HL-60/S4 treated with retinoic acid at 250 ng/mL for 4 days and 3 days (cell line): ENCODE measurements at regions not wholly inside any gene's neighbourhood (a gene's known extent, or its start where the extent isn't known, plus 50 kb on each side); places are given as distances from the start of the nearest gene placed in this dataset.

Experiments
- in situ Hi-C: fragments of 300-500 bp; cut with MboI; formaldehyde crosslinking; loops from 2 replicates; pipeline ENCODE4 v1.7.0; 2022; ENCODE audit warnings: low sequenced_read_pairs

- in situ Hi-C loops: no loop called here
Measured at GRCh38 chr6:9627916-9628315, 787.0 kb downstream of the TFAP2A start.

- in situ Hi-C loops: no loop called here
Measured at GRCh38 chr6:9623985-9624384, 790.9 kb downstream of the TFAP2A start.

- in situ Hi-C loops: no loop called here
Measured at GRCh38 chr6:9623228-9623832, 791.5 kb downstream of the TFAP2A start.

GRCh38 chr6:9621276-9621675 lies 793.6 kb downstream of the TFAP2A start:
- in situ Hi-C loops: no loop called here

GRCh38 chr6:9620687-9621086 lies 794.2 kb downstream of the TFAP2A start:
- in situ Hi-C loops: no loop called here

- in situ Hi-C loops: no loop called here
Measured at GRCh38 chr6:9620263-9620662, 794.6 kb downstream of the TFAP2A start.

GRCh38 chr6:9614778-9615177 lies 800.1 kb downstream of the TFAP2A start:
- in situ Hi-C loops: no loop called here

- in situ Hi-C loops: no loop called here
Measured at GRCh38 chr6:9612489-9612888, 802.4 kb downstream of the TFAP2A start.

GRCh38 chr6:9610620-9611415 lies 804.1 kb downstream of the TFAP2A start:
- in situ Hi-C loops: no loop called here

- in situ Hi-C loops: no loop called here
Measured at GRCh38 chr6:9606435-9607134, 808.3 kb downstream of the TFAP2A start.

GRCh38 chr6:9594746-9595145 lies 820.1 kb downstream of the TFAP2A start:
- in situ Hi-C loops: no loop called here

- in situ Hi-C loops: no loop called here
Measured at GRCh38 chr6:9593554-9593953, 821.3 kb downstream of the TFAP2A start.

GRCh38 chr6:9583753-9584352 lies 831.0 kb downstream of the TFAP2A start:
- in situ Hi-C loops: no loop called here

- in situ Hi-C loops: no loop called here
Measured at GRCh38 chr6:9581155-9581554, 833.7 kb downstream of the TFAP2A start.

- in situ Hi-C loops: no loop called here
Measured at GRCh38 chr6:9576521-9576920, 838.4 kb downstream of the TFAP2A start.

GRCh38 chr6:9566096-9566495 lies 848.8 kb downstream of the TFAP2A start:
- in situ Hi-C loops: no loop called here

GRCh38 chr6:9564021-9564420 lies 850.9 kb downstream of the TFAP2A start:
- in situ Hi-C loops: no loop called here

- in situ Hi-C loops: no loop called here
Measured at GRCh38 chr6:9563568-9563967, 851.3 kb downstream of the TFAP2A start.

GRCh38 chr6:9554806-9555205 lies 860.1 kb downstream of the TFAP2A start:
- in situ Hi-C loops: no loop called here

- in situ Hi-C loops: no loop called here
Measured at GRCh38 chr6:9554323-9554722, 860.6 kb downstream of the TFAP2A start.

- in situ Hi-C loops: no loop called here
Measured at GRCh38 chr6:9553002-9553401, 861.9 kb downstream of the TFAP2A start.
